Activated CD4-positive, alpha-beta memory T cell treated with anti-CD3 and anti-CD28 coated beads, Interleukin-2, amount 10 ng/mL, durations not matched to agents 7 days and 5 days (primary cell): ENCODE measurements at regions not wholly inside any gene's neighbourhood (a gene's known extent, or its start where the extent isn't known, plus 50 kb on each side); places are given as distances from the start of the nearest gene placed in this dataset.

ENCODE experiments used
- CTCF ChIA-PET: fragments of 350-600 bp; sonication (Branson Sonifier 250); formaldehyde crosslinking; loops from one replicate; lab custom pipeline; 2021; ENCODE audit warnings: antibody characterized with exemption, inconsistent platforms; lab: Charles Lee
- POLR2A ChIA-PET: fragments of 350-600 bp; sonication (Branson Sonifier 250); formaldehyde crosslinking; loops from one replicate; lab custom pipeline; 2021; ENCODE audit warnings: antibody characterized with exemption; lab: Charles Lee
- DNase-seq: peaks from one replicate; pipeline ENCODE4 v3.0.0-alpha.2; 2020
- H3K27ac Mint-ChIP-seq: one replicate; pipeline ENCODE4 v1.8.0; 2021; ENCODE audit warnings: mild to moderate bottlenecking, mixed read lengths
- H3K27me3 Mint-ChIP-seq: one replicate; pipeline ENCODE4 v1.8.0; 2021; ENCODE audit warnings: mixed read lengths
- H3K36me3 Mint-ChIP-seq: one replicate; pipeline ENCODE4 v1.8.0; 2021; ENCODE audit warnings: low read depth, mixed read lengths
- H3K4me1 Mint-ChIP-seq: one replicate; pipeline ENCODE4 v1.8.0; 2021; ENCODE audit warnings: mixed read lengths
- H3K4me3 Mint-ChIP-seq: one replicate; pipeline ENCODE4 v1.8.0; 2021; ENCODE audit warnings: mild to moderate bottlenecking, mixed read lengths
- H3K9me3 Mint-ChIP-seq: one replicate; pipeline ENCODE4 v1.8.0; 2021; ENCODE audit warnings: mixed read lengths

- H3K36me3 Mint-ChIP-seq, result no peaks in the 10 kb centered on the region
- ChIA-PET POLR2A (no interaction called here), CTCF (no interaction called here)
- no peak for DNase-seq
- H3K27ac Mint-ChIP-seq, result no peak overlapping the region
- H3K9me3 Mint-ChIP-seq, result no peaks in the 10 kb centered on the region
- H3K27me3 Mint-ChIP-seq, result peaks cover 10% of the 10 kb centered on the region
- H3K4me1 Mint-ChIP-seq, result no peaks in the 10 kb centered on the region
- H3K4me3 Mint-ChIP-seq, result no peak overlapping the region
These were observed 221.5 kb downstream of the EPHA4 start for GRCh38 chr2:221350616-221351015.

DNA sequence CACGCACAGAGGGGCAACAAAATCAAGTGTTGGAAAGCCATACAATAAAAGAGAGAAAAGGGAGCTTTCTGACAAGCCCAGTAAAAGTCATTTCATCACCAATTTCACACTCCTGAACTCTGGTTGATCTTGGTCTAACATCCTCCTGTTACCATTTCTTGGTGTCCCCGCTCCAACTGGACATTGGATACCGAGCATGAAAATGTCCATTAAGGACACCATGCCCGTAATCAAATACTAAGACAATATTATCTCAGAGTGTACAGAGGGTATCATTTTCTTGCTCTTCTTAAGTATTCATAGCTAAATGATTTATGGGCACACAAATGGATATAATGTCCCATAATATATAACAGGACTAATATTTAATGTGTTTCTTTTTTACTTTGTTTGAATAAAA lies 218.9 kb downstream of the EPHA4 start:
- Mint-ChIP-seq H3K27me3 (peaks cover 6% of the 10 kb centered on the region), H3K4me1 (no peaks in the 10 kb centered on the region), H3K36me3 (no peaks in the 10 kb centered on the region), H3K9me3 (no peaks in the 10 kb centered on the region), H3K27ac (no peak overlapping the region), H3K4me3 (no peak overlapping the region)
- DNase-seq, result no peak
- ChIA-PET POLR2A (no interaction called here), CTCF (no interaction called here)

GRCh38 chr2:221360312-221360711 lies 211.8 kb downstream of the EPHA4 start:
- H3K36me3 Mint-ChIP-seq, result no peaks in the 10 kb centered on the region
- H3K4me3 Mint-ChIP-seq, result no peak overlapping the region
- no peaks in the 10 kb centered on the region for H3K9me3 Mint-ChIP-seq
- no peak for DNase-seq
- no peak overlapping the region for H3K27ac Mint-ChIP-seq
- no peaks in the 10 kb centered on the region for H3K4me1 Mint-ChIP-seq
- no peaks in the 10 kb centered on the region for H3K27me3 Mint-ChIP-seq
- ChIA-PET POLR2A (no interaction called here), CTCF (interaction anchor here (0.6 to 1.0 kb wide), 2 partner anchors 182 to 214 kb away, joined by 3 read pairs; no protein-coding TSS in a partner anchor)

- no peaks in the 10 kb centered on the region for H3K36me3 Mint-ChIP-seq
- no peaks in the 10 kb centered on the region for H3K4me1 Mint-ChIP-seq
- CTCF ChIA-PET, result interaction anchor here (0.6 to 1.0 kb wide), 2 partner anchors 182 to 214 kb away, joined by 3 read pairs; no protein-coding TSS in a partner anchor
- POLR2A ChIA-PET, result no interaction called here
- no peaks in the 10 kb centered on the region for H3K9me3 Mint-ChIP-seq
- no peaks in the 10 kb centered on the region for H3K27me3 Mint-ChIP-seq
- H3K4me3 Mint-ChIP-seq, result no peak overlapping the region
- H3K27ac Mint-ChIP-seq, result no peak overlapping the region
- DNase-seq, result no peak
These were observed 211.4 kb downstream of the EPHA4 start for GRCh38 chr2:221360742-221361141.

DNA sequence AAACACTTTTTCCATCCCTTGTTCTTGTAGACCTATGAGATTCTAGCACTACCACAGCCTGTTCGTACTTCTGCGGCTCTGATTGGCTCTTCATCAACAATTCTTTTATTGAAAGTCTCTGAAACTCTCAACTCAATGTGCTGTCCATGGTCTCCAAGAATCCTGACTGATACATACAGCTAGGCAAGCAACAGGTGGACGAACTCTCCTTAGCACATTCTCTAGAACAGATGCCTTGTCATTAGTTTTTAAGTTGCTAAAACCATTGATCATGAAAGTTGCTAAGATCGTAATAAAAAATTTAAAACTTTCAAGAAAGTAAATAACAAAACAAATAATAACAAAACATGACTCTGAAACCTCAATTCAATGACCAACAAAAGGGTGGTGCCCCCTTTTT lies 210.5 kb downstream of the EPHA4 start:
- no peak overlapping the region for H3K4me3 Mint-ChIP-seq
- H3K27me3 Mint-ChIP-seq, result no peaks in the 10 kb centered on the region
- no peaks in the 10 kb centered on the region for H3K36me3 Mint-ChIP-seq
- H3K9me3 Mint-ChIP-seq, result no peaks in the 10 kb centered on the region
- DNase-seq, result no peak
- H3K4me1 Mint-ChIP-seq, result no peaks in the 10 kb centered on the region
- H3K27ac Mint-ChIP-seq, result no peak overlapping the region
- POLR2A ChIA-PET, result no interaction called here
- CTCF ChIA-PET, result no interaction called here

DNA sequence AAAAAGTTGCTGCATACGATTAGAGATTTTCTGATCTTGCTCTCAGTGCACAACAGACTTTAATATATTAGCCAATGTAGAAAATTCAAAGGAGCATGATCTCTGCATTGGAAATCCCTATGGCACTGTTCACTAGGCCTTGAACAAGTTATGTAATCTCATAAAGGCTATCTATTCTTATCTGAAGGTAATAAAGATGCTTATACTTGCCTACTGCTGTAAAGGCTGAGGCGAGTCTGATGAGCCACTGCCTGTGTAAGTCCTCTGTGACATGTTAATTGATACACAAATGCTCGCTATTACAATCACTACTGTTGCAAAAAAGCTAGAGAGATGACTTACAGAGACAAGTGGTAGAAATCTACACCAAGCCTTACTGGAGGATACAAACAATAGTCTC lies 207.4 kb downstream of the EPHA4 start:
- POLR2A ChIA-PET, result no interaction called here
- no peaks in the 10 kb centered on the region for H3K27me3 Mint-ChIP-seq
- CTCF ChIA-PET, result no interaction called here
- H3K4me1 Mint-ChIP-seq, result no peaks in the 10 kb centered on the region
- no peaks in the 10 kb centered on the region for H3K36me3 Mint-ChIP-seq
- H3K4me3 Mint-ChIP-seq, result no peak overlapping the region
- H3K9me3 Mint-ChIP-seq, result no peaks in the 10 kb centered on the region
- DNase-seq, result no peak
- no peak overlapping the region for H3K27ac Mint-ChIP-seq
